NCI-H1417 treated with DMSO at 0.1 percent for 48 hours (cell line): ENCODE measurements at regions not wholly inside any gene's neighbourhood (a gene's known extent, or its start where the extent isn't known, plus 50 kb on each side); places are given as distances from the start of the nearest gene placed in this dataset.

Experiments
- DNase-seq: peaks from one replicate; lab custom pipeline; 2025; lab: John Stamatoyannopoulos, UW

- DNase-seq, result peak; percentile 70
Observed at GRCh38 chr1:219523411-219523810, 89.5 kb downstream of the ZC3H11B start.

GRCh38 chr1:219521325-219521724, 91.6 kb downstream of the ZC3H11B start:
- no peak for DNase-seq

GRCh38 chr1:219520241-219520640, 92.7 kb downstream of the ZC3H11B start:
- no peak for DNase-seq

- no peak for DNase-seq
Observed at GRCh38 chr1:219518907-219519248, 94.0 kb downstream of the ZC3H11B start.

GRCh38 chr1:219518168-219518906, 94.6 kb downstream of the ZC3H11B start:
- DNase-seq, result no peak

GRCh38 chr1:219517031-219517430, 95.9 kb downstream of the ZC3H11B start:
- no peak for DNase-seq

- no peak for DNase-seq
Observed at GRCh38 chr1:219514728-219515127, 98.2 kb downstream of the ZC3H11B start.

GRCh38 chr1:219507437-219507836, 105.5 kb downstream of the ZC3H11B start:
- DNase-seq, result no peak

GRCh38 chr1:219506936-219507335, 106.0 kb downstream of the ZC3H11B start:
- DNase-seq, result no peak

GRCh38 chr1:219506473-219506899, 106.4 kb downstream of the ZC3H11B start:
- no peak for DNase-seq

- DNase-seq, result no peak
Observed at GRCh38 chr1:219505886-219506285, 107.0 kb downstream of the ZC3H11B start.

GRCh38 chr1:219503604-219504003, 109.3 kb downstream of the ZC3H11B start:
- no peak for DNase-seq

GRCh38 chr1:219500327-219500897, 112.5 kb downstream of the ZC3H11B start:
- no peak for DNase-seq

- no peak for DNase-seq
Observed at GRCh38 chr1:219498666-219499065, 114.2 kb downstream of the ZC3H11B start.

GRCh38 chr1:219495737-219496408, 117.0 kb downstream of the ZC3H11B start:
- DNase-seq, result peak; percentile 8

- no peak for DNase-seq
Observed at GRCh38 chr1:219492717-219493116, 120.2 kb downstream of the ZC3H11B start.

- no peak for DNase-seq
Observed at GRCh38 chr1:219490566-219490965, 122.3 kb downstream of the ZC3H11B start.

- no peak for DNase-seq
Observed at GRCh38 chr1:219489636-219490035, 123.3 kb downstream of the ZC3H11B start.

GRCh38 chr1:219488275-219488674, 124.6 kb downstream of the ZC3H11B start:
- DNase-seq, result no peak

- no peak for DNase-seq
Observed at GRCh38 chr1:219483530-219483929, 129.4 kb downstream of the ZC3H11B start.

GRCh38 chr1:219480011-219480410, 132.9 kb downstream of the ZC3H11B start:
- no peak for DNase-seq

GRCh38 chr1:219478811-219479210, 134.1 kb downstream of the ZC3H11B start:
- DNase-seq, result no peak

GRCh38 chr1:219477861-219478260, 135.0 kb downstream of the ZC3H11B start:
- DNase-seq, result no peak
